HG02588 (cell line): ENCODE measurements at regions not wholly inside any gene's neighbourhood (a gene's known extent, or its start where the extent isn't known, plus 50 kb on each side); places are given as distances from the start of the nearest gene placed in this dataset.
"Not testable (repeated sequence)": the region's sequence is repeated elsewhere in the genome, so short reads cannot be mapped to it uniquely, and the experiment has no call there.

Experiments
- ATAC-seq: cut with Tn5 transposase; IDR thresholded peaks from one replicate; pipeline ENCODE4 v1.9.1; 2021; ENCODE audit warnings: mild to moderate bottlenecking, moderate library complexity; ENCODE audit not compliant: unreplicated experiment

- no peak for ATAC-seq
Measured at GRCh38 chr21:28877318-28877884, 115.3 kb downstream of the LTN1 start.

- no peak for ATAC-seq
Measured at GRCh38 chr21:28875078-28875477, 117.6 kb downstream of the LTN1 start.

- ATAC-seq, result no peak
Measured at GRCh38 chr21:28872218-28872617, 120.5 kb downstream of the LTN1 start.

GRCh38 chr21:28871388-28872010 lies 121.2 kb downstream of the LTN1 start:
- no peak for ATAC-seq

GRCh38 chr21:28867401-28867800 lies 125.3 kb downstream of the LTN1 start:
- no peak for ATAC-seq

- no peak for ATAC-seq
Measured at GRCh38 chr21:28865488-28866186, 127.0 kb downstream of the LTN1 start.

GRCh38 chr21:28858424-28858823 lies 134.3 kb downstream of the LTN1 start:
- ATAC-seq, result no peak

GRCh38 chr21:28857752-28858151 lies 134.9 kb downstream of the LTN1 start:
- ATAC-seq, result no peak

GRCh38 chr21:28856588-28857250 lies 136.0 kb downstream of the LTN1 start:
- no peak for ATAC-seq

GRCh38 chr21:28852706-28853105 lies 140.0 kb downstream of the LTN1 start:
- ATAC-seq, result no peak

- ATAC-seq, result no peak
Measured at GRCh38 chr21:28851645-28852044, 141.0 kb downstream of the LTN1 start.

GRCh38 chr21:28839237-28839636 lies 153.4 kb downstream of the LTN1 start:
- ATAC-seq, result not testable (repeated sequence)

- not testable (repeated sequence) for ATAC-seq
Measured at GRCh38 chr21:28837426-28837825, 155.3 kb downstream of the LTN1 start.

- not testable (repeated sequence) for ATAC-seq
Measured at GRCh38 chr21:28836588-28836987, 156.1 kb downstream of the LTN1 start.

GRCh38 chr21:28834335-28835238 lies 158.1 kb downstream of the LTN1 start:
- no peak for ATAC-seq

- no peak for ATAC-seq
Measured at GRCh38 chr21:28833609-28834008, 159.1 kb downstream of the LTN1 start.

GRCh38 chr21:28833182-28833581 lies 159.5 kb downstream of the LTN1 start:
- ATAC-seq, result no peak

GRCh38 chr21:28832715-28833061 lies 160.0 kb downstream of the LTN1 start:
- no peak for ATAC-seq

GRCh38 chr21:28832013-28832714 lies 160.5 kb downstream of the LTN1 start:
- ATAC-seq, result no peak

GRCh38 chr21:28828981-28829380 lies 163.7 kb downstream of the LTN1 start:
- no peak for ATAC-seq
